GM12878 (cell line): ENCODE measurements at regions not wholly inside any gene's neighbourhood (a gene's known extent, or its start where the extent isn't known, plus 50 kb on each side); places are given as distances from the start of the nearest gene placed in this dataset.

Experiments used
- ATAC-seq: fragments of 200-7000 bp; cut with Tn5 transposase; 3 replicates; pipeline ENCODE4 v1.9.1; 2020; ENCODE audit warnings: mild to moderate bottlenecking, moderate library complexity
- BruUV-seq: library from RNA; stranded (reverse); fragments of 400-500 nt; replicated peaks from 2 replicates; lab custom pipeline; 2021; lab: Mats Ljungman, UMichigan
- CTCF ChIA-PET: fragments of 300-600 bp; sonication (Branson Sonifier 250); formaldehyde crosslinking; extraction: SDS; loops from one replicate; lab custom pipeline; 2021; ENCODE audit warnings: inconsistent platforms; lab: Yijun Ruan, JAX
- POLR2A ChIA-PET: fragments of 350-600 bp; formaldehyde crosslinking; extraction: SDS; loops from one replicate; lab custom pipeline; 2021; ENCODE audit warnings: inconsistent platforms; lab: Charles Lee
- RAD21 ChIA-PET: fragments of 300-600 bp; sonication (Branson Sonifier 250); formaldehyde crosslinking; loops from one replicate; lab custom pipeline; 2023; ENCODE audit warnings: antibody characterized with exemption; ENCODE audit not compliant: unreplicated experiment; lab: Charles Lee
- SMC1A ChIA-PET: fragments of 300-600 bp; sonication (Branson Sonifier 250); formaldehyde crosslinking; loops from one replicate; lab custom pipeline; 2023; ENCODE audit not compliant: unreplicated experiment, uncharacterized antibody; lab: Charles Lee
- DNase-seq: peaks from one replicate; pipeline ENCODE4 v3.0.0-alpha.2; 2011; ENCODE audit warnings: low read depth, low spot score
- FAIRE-seq: peaks from 3 replicates; lab custom pipeline; 2011; peaks lifted over from hg19 to GRCh38; lab: Jason Lieb, UNC
- H2AFZ ChIP-seq: 2 replicates; pipeline ENCODE4 v1.6.0; 2011; ENCODE audit warnings: low read depth, low read length, control low read depth; ENCODE audit not compliant: control insufficient read depth
- H3K27ac ChIP-seq: 2 replicates; pipeline ENCODE4 v1.5.1; 2011; ENCODE audit warnings: control low read depth; ENCODE audit not compliant: control insufficient read depth, insufficient read depth
- H3K27me3 ChIP-seq, 2 experiments: replicated peaks in 1 of 2; 2 replicates each; pipeline versions ENCODE4 v1.6.0 to v1.6.1; 2011; ENCODE audit warnings: low read length in 1 of 2; ENCODE audit not compliant: control insufficient read depth in 2 of 2, insufficient read depth in 2 of 2
- H3K36me3 ChIP-seq, 2 experiments: 2 replicates each; pipeline ENCODE4 v1.5.1; 2011; ENCODE audit warnings: low read length in 1 of 2; ENCODE audit not compliant: control insufficient read depth in 2 of 2, insufficient read depth in 2 of 2
- H3K4me1 ChIP-seq: 2 replicates; pipeline ENCODE4 v1.6.1; 2011; ENCODE audit warnings: mild to moderate bottlenecking, low read length, moderate library complexity, mixed read lengths; ENCODE audit not compliant: control insufficient read depth, insufficient read depth
- H3K4me2 ChIP-seq: 2 replicates; pipeline ENCODE4 v1.6.0; 2011; ENCODE audit warnings: control low read depth; ENCODE audit not compliant: control insufficient read depth, insufficient read depth
- H3K4me3 ChIP-seq: fragments of 200-600 bp; sonication (generic); 2 replicates; pipeline ENCODE4 v1.5.1; 2016
- H3K79me2 ChIP-seq: 2 replicates; pipeline ENCODE4 v1.6.0; 2011; ENCODE audit warnings: low read length; ENCODE audit not compliant: control insufficient read depth, insufficient read depth
- H3K9ac ChIP-seq: 2 replicates; pipeline ENCODE4 v1.8.0; 2011; ENCODE audit warnings: low read length, control low read depth, mixed read lengths; ENCODE audit not compliant: control insufficient read depth, insufficient read depth
- H3K9me3 ChIP-seq: replicated peaks from 3 replicates; pipeline ENCODE4 v1.5.1; 2011; ENCODE audit warnings: mild to moderate bottlenecking, low read length; ENCODE audit not compliant: control insufficient read depth, insufficient read depth
- H4K20me1 ChIP-seq: 2 replicates; pipeline ENCODE4 v1.6.0; 2011; ENCODE audit not compliant: control insufficient read depth, insufficient read depth
- BACH1 ChIP-seq: fragments of 450-650 bp; IDR thresholded peaks from 2 replicates; pipeline ENCODE4 v1.6.1; 2017; ENCODE audit warnings: mild to moderate bottlenecking, borderline replicate concordance
- CREB1 ChIP-seq: IDR thresholded peaks from 2 replicates; pipeline ENCODE4 v1.6.1; 2012; ENCODE audit warnings: low read depth, mild to moderate bottlenecking, inconsistent platforms
- ELK1 ChIP-seq: IDR thresholded peaks from 2 replicates; pipeline ENCODE4 v1.6.1; 2012; ENCODE audit warnings: low read depth, low read length, improper control_type of control experiment
- HDGF ChIP-seq: fragments of 450-650 bp; IDR thresholded peaks from 2 replicates; pipeline ENCODE4 v1.6.1; 2016; ENCODE audit warnings: antibody characterized with exemption
- KLF5 ChIP-seq: fragments of 450-650 bp; IDR thresholded peaks from 2 replicates; pipeline ENCODE4 v1.6.1; 2014; ENCODE audit warnings: mild to moderate bottlenecking; ENCODE audit not compliant: partially characterized antibody
- NR2F1 ChIP-seq: fragments of 450-650 bp; conservative IDR thresholded peaks from 2 replicates; pipeline ENCODE4 v1.6.1; 2017; ENCODE audit warnings: mild to moderate bottlenecking
- NRF1 ChIP-seq: conservative IDR thresholded peaks from 2 replicates; pipeline ENCODE4 v1.6.1; 2011; ENCODE audit warnings: mild to moderate bottlenecking, low read depth, low read length, improper control_type of control experiment
- RAD21 ChIP-seq: IDR thresholded peaks from 2 replicates; pipeline ENCODE4 v1.6.1; 2011; ENCODE audit warnings: mild to moderate bottlenecking, low read depth, low read length, moderate library complexity; ENCODE audit not compliant: insufficient read depth
- RBBP5 ChIP-seq: fragments of 200-600 bp; sonication (generic); conservative IDR thresholded peaks from 2 replicates; pipeline ENCODE4 v1.6.1; 2016
- WGBS: methylation state at CpG from one replicate; pipeline ENCODE4 v1.1.6; 2016; ENCODE audit warnings: low lambda C conversion rate; ENCODE audit not compliant: insufficient replicate concordance, insufficient coverage; ENCODE audit errors: missing lambda C conversion rate; 5-methylcytosine and 5-hydroxymethylcytosine counted together
- in situ Hi-C: fragments of 300-500 bp; cut with MboI; formaldehyde crosslinking; loops from 9 replicates; pipeline ENCODE4 v1.14.3; 2018; ENCODE audit warnings: mixed read lengths
- intact Hi-C: fragments of 100-400 bp; cut with micrococcal nuclease; formaldehyde crosslinking; loops from one replicate; pipeline ENCODE4 v1.14.2; 2022; ENCODE audit not compliant: unreplicated experiment

DNA sequence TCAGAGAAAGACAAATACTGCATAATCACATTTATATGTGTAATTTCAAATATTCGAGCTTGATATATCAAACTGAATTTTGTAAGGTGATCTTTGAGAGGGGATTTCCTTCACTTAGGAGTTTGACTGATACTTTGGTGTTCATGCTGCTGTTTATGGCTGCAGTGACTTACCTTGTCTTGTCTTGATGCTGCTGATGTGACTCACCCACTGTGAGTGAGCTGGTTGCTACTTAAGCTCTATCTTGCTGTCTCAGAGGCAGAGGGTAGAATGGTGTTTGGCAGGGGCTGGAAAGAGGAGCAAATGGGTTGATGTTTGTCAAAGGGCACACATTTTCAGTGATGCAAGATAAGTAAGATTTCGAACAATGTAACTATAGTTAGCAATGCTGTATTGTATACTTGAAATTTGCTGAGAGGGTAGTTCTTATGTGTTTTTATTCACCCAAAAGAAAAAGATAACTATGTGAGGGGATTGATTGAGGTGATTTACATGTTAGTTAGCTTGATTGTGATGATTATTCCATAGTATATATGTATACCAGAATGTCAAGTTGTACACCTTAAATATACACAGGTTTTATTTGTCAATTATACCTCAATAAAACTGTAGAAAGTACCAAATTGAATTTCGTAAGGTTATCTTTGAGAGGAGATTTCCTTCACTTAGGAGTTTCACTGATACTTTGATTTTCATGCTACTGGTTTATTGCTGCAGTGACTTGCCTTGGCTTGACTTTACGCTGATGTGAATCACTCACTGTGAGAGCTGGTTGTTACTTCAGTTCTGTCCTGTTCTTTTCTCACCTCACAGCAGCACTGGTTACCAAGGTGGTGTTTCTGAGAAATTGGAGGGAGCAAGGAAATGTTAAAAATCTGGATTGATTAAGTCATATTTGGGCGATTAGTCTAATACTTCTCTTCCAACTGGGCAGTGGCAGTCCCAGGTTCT is 94.5 kb upstream of the SLC5A9 start:
- in situ Hi-C loops (no loop called here), intact Hi-C loops (no loop called here)
- Histone ChIP-seq H3K9ac (no peak overlapping the region), H3K4me2 (no peak overlapping the region), H3K27ac (no peak overlapping the region), H3K9me3 (no peaks in the 10 kb centered on the region), H3K27me3 (no peaks in the 10 kb centered on the region), H3K4me1 (no peaks in the 10 kb centered on the region), H3K79me2 (no peaks in the 10 kb centered on the region), H4K20me1 (no peaks in the 10 kb centered on the region), H3K4me3 (no peak overlapping the region)
- ChIA-PET SMC1A (no interaction called here), RAD21 (no interaction called here), POLR2A (no interaction called here), CTCF (no interaction called here)
- DNase-seq (no peak), FAIRE-seq (no peak)
- 11% methylated on average over 5 of the region's 5 CpGs for WGBS
- BruUV-seq: no TSS peak
- TF ChIP-seq KLF5 (no peak), RAD21 (no peak), ELK1 (no peak), CREB1 (no peak), BACH1 (no peak), NRF1 (no peak), HDGF (no peak), RBBP5 (no peak), NR2F1 (no peak)
- TF ChIP-seq, all 136 proteins: peak for 0
- no peak for ATAC-seq
- H3K36me3 ChIP-seq: no peaks in the 10 kb centered on the region
- no peak overlapping the region for H2AFZ ChIP-seq
